ENCODE measurements at regions not wholly inside any gene's neighbourhood (a gene's known extent, or its start where the extent isn't known, plus 50 kb on each side); places are given as distances from the start of the nearest gene placed in this dataset.

- CTCF ChIA-PET: no interaction called here
- no peak overlapping the region for H3K27ac ChIP-seq (ENCODE audit: low read depth, low read length, poor library complexity, severe bottlenecking)
- intact Hi-C loops (cut with micrococcal nuclease; ENCODE audit: unreplicated experiment): no loop called here
Observed at GRCh38 chr2:19457809-19458208, 99.4 kb upstream of the OSR1 start.

DNA sequence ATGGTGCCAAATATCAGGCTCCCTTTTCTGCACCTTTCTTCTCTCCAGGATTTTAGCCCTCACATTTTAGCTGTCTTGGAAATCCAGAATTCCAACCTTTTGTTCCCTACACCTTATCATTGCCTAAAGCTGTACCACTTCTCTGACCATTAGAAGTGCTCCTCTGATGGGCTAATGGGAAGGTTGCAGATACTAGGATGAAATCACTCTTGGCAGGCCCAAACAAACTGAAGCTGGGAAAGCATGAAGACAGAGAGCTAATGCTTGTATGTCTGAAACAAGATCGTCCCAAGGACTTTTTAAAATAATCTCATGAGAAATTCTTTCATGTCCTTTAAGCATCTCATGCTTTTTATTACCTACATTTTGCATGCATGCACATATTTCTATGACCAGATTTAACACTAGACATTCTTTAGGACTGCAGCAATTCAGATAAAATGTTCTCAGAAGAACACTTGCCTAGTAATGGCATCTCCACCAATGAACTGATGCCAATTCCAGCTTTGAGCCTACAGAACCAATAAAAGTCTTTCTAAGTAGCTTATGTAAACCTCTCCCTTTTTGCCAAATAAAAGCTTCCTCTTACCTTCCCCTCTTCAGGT lies 98.4 kb upstream of the OSR1 start:
- DNase-seq (ENCODE audit: low spot score): no peak
- H3K4me1 ChIP-seq (ENCODE audit: insufficient read depth, low read length, poor library complexity, severe bottlenecking): no peaks in the 10 kb centered on the region
- no peaks in the 10 kb centered on the region for H3K9me3 ChIP-seq (ENCODE audit: low read depth, low read length, poor library complexity, severe bottlenecking)
- ChIA-PET POLR2A (ENCODE audit: low non-redundant PET) (no interaction called here), CTCF (no interaction called here)
- no peaks in the 10 kb centered on the region for H3K36me3 ChIP-seq (ENCODE audit: insufficient read depth, low read length, poor library complexity, severe bottlenecking)
- no TSS peak for BruUV-seq (replicated peaks)
- no peak for TF ChIP-seq CTCF (conservative IDR thresholded peaks at IDR 0.05; ENCODE audit: low read depth, low read length)
- no peak for TF ChIP-seq EZH2 (IDR thresholded peaks at IDR 0.05; ENCODE audit: borderline replicate concordance, low read depth, low read length, poor library complexity, severe bottlenecking)
- H3K27me3 ChIP-seq (replicated peaks; ENCODE audit: insufficient read depth, low read depth, low read length, poor library complexity): peaks cover 4% of the 10 kb centered on the region
- intact Hi-C loops (cut with micrococcal nuclease; ENCODE audit: unreplicated experiment): no loop called here
- no peak overlapping the region for H3K4me3 ChIP-seq (ENCODE audit: low read depth, low read length, poor library complexity, severe bottlenecking)
- no peak overlapping the region for H3K27ac ChIP-seq (ENCODE audit: low read depth, low read length, poor library complexity, severe bottlenecking)

More at GRCh38 chr2:19457809-19458208, 99.4 kb upstream of the OSR1 start:
- no peak for DNase-seq (ENCODE audit: low spot score)
- H3K4me3 ChIP-seq (ENCODE audit: low read depth, low read length, poor library complexity, severe bottlenecking): no peak overlapping the region
- no peaks in the 10 kb centered on the region for H3K36me3 ChIP-seq (ENCODE audit: insufficient read depth, low read length, poor library complexity, severe bottlenecking)
- H3K27me3 ChIP-seq (replicated peaks; ENCODE audit: insufficient read depth, low read depth, low read length, poor library complexity): no peaks in the 10 kb centered on the region
- BruUV-seq (replicated peaks): no TSS peak
- H3K4me1 ChIP-seq (ENCODE audit: insufficient read depth, low read length, poor library complexity, severe bottlenecking): no peaks in the 10 kb centered on the region
- H3K9me3 ChIP-seq (ENCODE audit: low read depth, low read length, poor library complexity, severe bottlenecking): no peaks in the 10 kb centered on the region
- POLR2A ChIA-PET (ENCODE audit: low non-redundant PET): no interaction called here
- TF ChIP-seq CTCF (conservative IDR thresholded peaks at IDR 0.05; ENCODE audit: low read depth, low read length) (no peak), EZH2 (IDR thresholded peaks at IDR 0.05; ENCODE audit: borderline replicate concordance, low read depth, low read length, poor library complexity, severe bottlenecking) (no peak)

- H3K9me3 ChIP-seq (ENCODE audit: low read depth, low read length, poor library complexity, severe bottlenecking): no peaks in the 10 kb centered on the region
- no peak overlapping the region for H3K4me3 ChIP-seq (ENCODE audit: low read depth, low read length, poor library complexity, severe bottlenecking)
- TF ChIP-seq CTCF (conservative IDR thresholded peaks at IDR 0.05; ENCODE audit: low read depth, low read length): no peak
- TF ChIP-seq EZH2 (IDR thresholded peaks at IDR 0.05; ENCODE audit: borderline replicate concordance, low read depth, low read length, poor library complexity, severe bottlenecking): no peak
- H3K4me1 ChIP-seq (ENCODE audit: insufficient read depth, low read length, poor library complexity, severe bottlenecking): no peaks in the 10 kb centered on the region
- peaks cover 11% of the 10 kb centered on the region for H3K27me3 ChIP-seq (replicated peaks; ENCODE audit: insufficient read depth, low read depth, low read length, poor library complexity)
- BruUV-seq (replicated peaks): no TSS peak
- no peak overlapping the region for H3K27ac ChIP-seq (ENCODE audit: low read depth, low read length, poor library complexity, severe bottlenecking)
- CTCF ChIA-PET: no interaction called here
- POLR2A ChIA-PET (ENCODE audit: low non-redundant PET): no interaction called here
- H3K36me3 ChIP-seq (ENCODE audit: insufficient read depth, low read length, poor library complexity, severe bottlenecking): no peaks in the 10 kb centered on the region
- DNase-seq (ENCODE audit: low spot score): no peak
- intact Hi-C loops (cut with micrococcal nuclease; ENCODE audit: unreplicated experiment): no loop called here
Observed at GRCh38 chr2:19454125-19454524, 95.7 kb upstream of the OSR1 start.
